Sciatic nerve (tissue), 2 donors: ENCODE measurements at regions not wholly inside any gene's neighbourhood (a gene's known extent, or its start where the extent isn't known, plus 50 kb on each side); places are given as distances from the start of the nearest gene placed in this dataset.
A peak's percentile ranks its signal among the peaks of the same experiment; 100 is the strongest.

Experiments
- ATAC-seq: fragments of 200-7000 bp; cut with Tn5 transposase; one replicate; pipeline ENCODE4 v1.9.1; 2020; ENCODE audit warnings: mild to moderate bottlenecking, moderate library complexity
- DNase-seq: peaks from one replicate; pipeline ENCODE4 v3.0.0-alpha.2; 2020; ENCODE audit warnings: low spot score
- intact Hi-C: fragments of 100-400 bp; cut with DNase I; formaldehyde crosslinking; loops from one replicate; pipeline ENCODE4 v1.14.2; 2022
- donor health status: DM: no; HTN: no; CAD: no.
- donor health status: DM: no; HTN: no; CAD: no.

GRCh38 chr1:212555426-212555825 is 53.1 kb upstream of the ATF3 start:
- ATAC-seq = no peak
- no peak for DNase-seq
- intact Hi-C loops = no loop called here

GRCh38 chr1:212556822-212557549 is 51.6 kb upstream of the ATF3 start:
- intact Hi-C loops = no loop called here
- no peak for ATAC-seq
- no peak for DNase-seq

GRCh38 chr1:212557739-212558692 is 50.5 kb upstream of the ATF3 start:
- ATAC-seq (peak; percentile 81), DNase-seq (peak; percentile 84)
- intact Hi-C loops = no loop called here

- DNase-seq (peak; percentile 96), ATAC-seq (peak; percentile 97)
- intact Hi-C loops = no loop called here
Observed at GRCh38 chr1:212558693-212559480, 49.7 kb upstream of the ATF3 start.
